Inflammatory macrophage (primary cell): ENCODE measurements at regions not wholly inside any gene's neighbourhood (a gene's known extent, or its start where the extent isn't known, plus 50 kb on each side); places are given as distances from the start of the nearest gene placed in this dataset.
"Not testable (repeated sequence)": the region's sequence is repeated elsewhere in the genome, so short reads cannot be mapped to it uniquely, and the experiment has no call there.

ENCODE experiments used
- DNase-seq, 2 donors: peaks; one replicate each; pipeline ENCODE4 v3.0.0-alpha.2; 2020 to 2022

DNA sequence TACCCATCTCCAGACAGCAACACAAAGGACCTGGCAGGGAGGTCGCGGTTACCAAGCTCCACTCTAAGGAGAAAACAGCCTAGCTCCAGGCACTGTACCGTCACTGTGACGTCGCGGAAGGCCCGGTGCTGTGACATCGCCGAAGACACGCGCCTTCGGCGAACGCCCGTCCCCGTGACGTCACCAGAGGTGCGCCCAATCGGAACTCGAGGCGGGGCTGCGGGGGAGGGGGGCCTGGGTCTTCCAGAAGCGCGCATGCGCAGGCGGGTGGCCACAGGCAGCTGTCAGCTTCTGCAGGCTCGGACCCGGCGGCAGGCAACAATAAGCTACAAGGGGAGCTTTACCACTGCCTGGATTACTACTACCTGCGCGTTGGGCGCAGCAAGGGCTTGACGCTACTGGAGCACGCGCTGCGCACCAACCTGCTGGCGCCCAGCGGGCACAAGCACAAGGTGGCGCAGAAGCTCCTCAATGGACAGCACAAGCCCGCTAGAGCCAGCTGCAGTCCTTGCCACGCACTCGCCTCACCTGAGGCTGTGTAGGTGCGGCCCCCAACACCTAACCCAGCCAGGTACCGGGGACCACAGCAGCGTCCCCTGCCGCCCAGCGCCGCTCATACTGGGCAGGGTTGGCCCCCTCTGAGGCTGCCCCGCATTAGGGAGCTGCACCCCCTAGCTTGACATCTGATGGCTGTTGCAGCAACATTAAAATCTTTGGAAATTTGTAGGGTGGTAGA lies 208.4 kb downstream of the TPST1 start:
- DNase-seq = peak; percentile 53 to 67

DNA sequence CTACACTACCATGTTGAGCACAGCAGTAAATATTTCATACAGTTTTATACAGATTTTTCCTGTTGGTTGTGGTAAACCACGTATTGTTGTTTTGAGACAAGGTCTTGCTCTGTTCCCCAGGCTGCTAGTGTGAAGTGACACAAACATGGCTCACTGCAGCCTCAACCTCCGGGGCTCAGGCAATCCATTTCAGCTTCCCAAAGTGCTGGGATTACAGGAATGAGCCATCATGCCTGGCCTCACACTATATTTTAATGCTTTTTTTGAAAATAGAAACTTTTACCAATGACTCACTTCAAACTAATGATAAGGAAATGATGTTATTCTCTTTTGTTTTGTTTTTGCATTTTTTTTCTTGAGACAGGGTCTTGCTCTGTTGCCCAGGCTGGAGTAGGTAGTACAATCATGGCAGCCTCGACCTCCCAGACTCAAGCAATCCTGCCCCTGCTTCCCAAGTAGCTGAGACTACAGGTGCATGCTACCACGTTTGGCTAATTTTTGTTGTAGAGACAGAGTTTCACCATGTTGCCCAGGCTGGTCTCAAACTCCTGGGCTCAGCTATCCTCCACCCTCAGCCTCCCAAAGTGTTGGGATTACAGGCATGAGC lies 210.6 kb downstream of the TPST1 start:
- DNase-seq = no peak

DNA sequence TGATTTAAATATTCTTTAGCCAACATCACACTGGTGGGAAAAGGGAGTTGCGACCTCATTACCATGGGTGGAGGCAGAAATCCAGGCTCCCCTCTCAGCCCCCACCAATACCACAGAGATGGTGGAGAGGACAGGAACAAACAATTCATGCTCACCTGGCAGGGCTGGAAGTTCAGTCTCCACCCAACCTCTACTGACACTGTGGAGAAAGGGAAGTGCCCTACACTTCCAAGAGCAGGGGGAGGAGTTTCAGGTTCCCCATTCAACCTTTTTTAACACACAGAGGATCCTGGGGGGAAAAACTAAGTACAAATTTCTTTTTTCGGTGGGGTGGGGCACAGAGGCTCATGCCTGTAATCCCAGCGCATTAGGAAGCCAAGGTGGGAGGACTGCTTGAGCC lies 210.1 kb upstream of the KCTD7 start:
- no peak for DNase-seq

DNA sequence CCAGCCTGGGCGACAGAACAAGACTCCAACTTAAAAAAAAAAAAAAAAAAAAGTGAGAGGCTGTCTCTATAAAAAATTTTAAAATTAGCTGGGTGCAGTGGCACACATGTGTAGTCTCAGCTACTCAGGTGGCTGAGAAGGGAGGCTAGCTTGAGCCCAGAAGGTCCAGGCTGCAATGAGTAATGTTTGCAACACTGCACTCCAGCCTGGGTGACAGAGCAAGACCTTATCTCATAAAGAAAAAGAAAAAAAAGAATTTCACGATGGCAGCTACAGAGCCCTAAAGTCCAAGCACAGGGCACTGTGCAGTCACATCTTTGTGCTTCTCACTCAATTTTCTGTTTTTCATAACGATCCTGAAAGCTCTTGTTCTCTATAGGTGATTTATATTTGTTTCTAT lies 209.5 kb upstream of the KCTD7 start:
- no peak for DNase-seq

DNA sequence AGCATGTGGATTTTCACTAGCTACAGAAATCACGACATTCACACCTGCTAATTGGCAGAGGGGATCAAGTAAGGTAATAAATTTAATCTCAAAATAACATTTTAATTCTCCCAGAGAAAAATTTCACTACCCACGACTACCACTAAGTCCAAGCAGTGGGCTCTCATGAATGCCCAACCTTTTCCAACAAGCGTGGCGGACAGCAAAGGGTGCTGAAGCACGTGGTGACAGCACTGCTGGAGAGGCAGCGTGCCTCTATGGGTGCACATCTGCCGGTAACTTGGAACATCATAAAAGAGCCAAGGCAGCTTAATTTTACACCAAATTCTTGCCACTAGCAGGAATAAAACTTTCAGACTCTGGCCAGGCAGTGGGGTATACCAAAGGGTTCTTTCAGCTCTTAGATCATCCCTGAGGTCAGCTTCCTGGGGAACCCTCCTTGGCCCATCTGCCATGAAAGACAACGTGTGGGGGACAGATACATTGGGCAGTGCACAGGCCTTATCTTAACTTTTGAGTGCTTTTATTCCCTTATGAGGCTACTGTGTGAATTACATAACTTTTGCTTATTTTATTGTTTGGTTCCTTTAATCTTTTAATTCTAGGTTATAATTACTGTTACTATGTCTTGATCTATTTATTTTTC lies 206.7 kb upstream of the KCTD7 start:
- DNase-seq = no peak

DNA sequence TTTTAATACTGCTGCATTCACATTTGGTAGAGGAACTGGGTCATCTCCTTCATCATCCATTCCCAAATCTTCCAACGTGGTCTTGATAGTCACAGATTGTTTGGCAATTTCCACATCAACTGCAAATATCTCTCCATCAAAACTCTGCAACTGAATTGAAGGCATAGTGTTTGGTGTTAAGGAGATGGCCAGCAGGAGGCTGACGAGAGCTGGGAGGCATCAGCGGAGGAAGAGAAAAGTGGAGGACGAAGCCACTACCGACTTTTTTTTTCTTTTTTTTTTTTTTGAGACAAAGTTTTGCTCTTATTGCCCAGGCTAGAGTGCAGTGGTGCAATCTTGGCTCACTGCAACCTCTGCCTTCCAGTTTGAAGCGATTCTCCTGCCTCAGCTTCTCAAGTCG lies 205.0 kb upstream of the KCTD7 start:
- DNase-seq = no peak

DNA sequence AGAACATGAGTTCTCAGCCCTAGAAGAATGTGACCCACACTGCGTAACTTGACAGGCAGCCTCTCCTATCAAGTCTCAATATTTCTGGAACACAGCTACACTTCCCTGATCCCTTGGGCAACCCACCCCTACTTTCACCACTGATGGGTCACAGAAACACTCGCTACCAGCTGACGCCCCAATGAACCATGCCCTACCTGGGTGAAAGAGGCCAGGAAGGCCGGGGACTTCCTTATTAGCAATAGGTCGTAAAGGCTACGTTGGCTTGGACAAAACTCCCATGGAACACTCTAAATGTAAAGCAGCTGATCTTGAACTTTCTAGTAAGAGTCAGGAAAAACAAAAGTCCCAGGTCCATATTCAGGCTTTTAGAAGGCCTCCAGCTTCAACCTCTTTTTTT lies 202.3 kb upstream of the KCTD7 start:
- DNase-seq = no peak

DNA sequence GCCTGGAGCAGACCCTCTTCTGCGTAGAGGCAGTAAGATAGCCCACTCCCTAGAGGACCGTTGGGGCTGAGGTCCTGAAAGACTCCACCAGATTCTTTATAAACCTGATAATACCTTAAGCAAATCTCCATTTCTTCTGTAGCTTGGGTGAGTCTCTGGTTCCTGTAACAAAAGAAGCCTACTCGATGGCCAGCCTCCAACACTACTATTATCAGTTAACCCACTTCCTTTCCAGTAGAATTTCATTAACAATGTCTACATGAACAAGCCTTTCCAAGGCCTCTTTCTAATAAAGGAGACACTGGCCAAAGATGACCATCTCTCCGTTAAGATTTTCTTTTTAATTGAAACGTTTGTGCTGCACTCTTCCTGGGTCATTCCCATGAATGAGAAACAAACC lies 201.7 kb upstream of the KCTD7 start:
- no peak for DNase-seq

DNA sequence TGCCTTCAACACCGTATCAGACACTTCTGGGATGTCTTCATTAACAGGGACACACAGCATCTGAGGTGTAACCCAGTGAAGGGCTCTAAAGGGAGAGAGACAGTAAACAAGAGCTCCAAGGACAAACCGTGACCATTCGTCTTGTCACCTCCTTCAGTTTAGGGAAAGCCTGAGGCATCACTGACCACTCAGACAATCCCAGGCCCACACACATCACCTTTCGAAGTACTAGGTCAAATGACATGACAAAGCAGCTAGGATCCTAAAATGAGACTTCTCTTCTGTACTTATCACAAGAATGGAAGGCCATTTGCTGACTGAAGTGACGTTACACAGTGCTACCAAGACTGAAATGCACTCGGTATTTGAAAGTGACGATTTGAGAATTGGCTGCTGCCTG lies 200.7 kb upstream of the KCTD7 start:
- DNase-seq = no peak

DNA sequence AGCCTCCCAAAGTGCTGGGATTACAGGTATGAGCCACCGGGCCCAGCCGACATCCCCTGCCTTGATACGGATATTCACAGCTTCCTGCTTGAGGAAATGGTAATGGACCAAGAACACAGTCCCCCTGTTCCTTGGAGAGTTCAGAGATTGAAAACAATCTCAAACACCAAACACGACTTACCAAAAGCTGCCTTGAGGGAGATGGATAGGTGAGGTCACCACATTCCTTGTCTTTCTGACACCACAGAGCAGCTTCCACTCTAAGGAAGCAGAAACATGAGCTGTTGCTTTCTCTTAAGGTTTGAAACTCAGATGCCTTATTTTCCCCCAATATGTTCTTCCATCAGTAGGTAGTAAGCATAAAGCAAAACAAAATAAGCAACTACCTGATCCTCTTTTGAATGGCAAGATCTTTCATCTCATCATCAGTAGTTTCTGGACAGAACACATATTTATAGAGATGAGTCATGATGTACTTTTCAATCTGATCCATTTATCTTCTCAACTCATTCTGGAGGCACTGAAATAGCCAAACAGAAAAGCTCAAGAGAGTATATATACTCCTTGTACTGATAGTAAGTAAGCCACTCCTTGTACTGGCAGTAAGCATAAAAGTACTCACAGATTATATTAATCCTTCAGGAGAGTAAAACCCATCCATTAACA lies 199.1 kb upstream of the KCTD7 start:
- no peak for DNase-seq

DNA sequence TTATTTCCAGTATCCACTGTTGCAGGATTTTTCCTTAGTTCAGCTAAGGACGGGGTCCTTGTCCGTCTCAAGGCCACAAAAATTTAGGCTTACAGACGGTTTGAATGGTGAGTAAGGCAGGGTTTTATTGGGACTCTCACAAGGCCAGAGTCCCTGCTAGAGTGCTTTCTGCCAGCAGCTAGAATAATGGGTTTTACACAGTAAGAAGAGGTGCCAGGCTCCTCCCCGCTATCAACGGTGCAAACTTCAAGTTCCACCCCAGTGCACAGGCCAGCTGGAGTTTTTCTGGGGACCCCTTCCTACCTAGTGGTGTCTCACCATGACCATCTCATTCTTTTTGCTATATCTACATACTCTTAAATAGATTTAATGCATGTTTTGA lies 198.5 kb upstream of the KCTD7 start:
- DNase-seq = no peak

DNA sequence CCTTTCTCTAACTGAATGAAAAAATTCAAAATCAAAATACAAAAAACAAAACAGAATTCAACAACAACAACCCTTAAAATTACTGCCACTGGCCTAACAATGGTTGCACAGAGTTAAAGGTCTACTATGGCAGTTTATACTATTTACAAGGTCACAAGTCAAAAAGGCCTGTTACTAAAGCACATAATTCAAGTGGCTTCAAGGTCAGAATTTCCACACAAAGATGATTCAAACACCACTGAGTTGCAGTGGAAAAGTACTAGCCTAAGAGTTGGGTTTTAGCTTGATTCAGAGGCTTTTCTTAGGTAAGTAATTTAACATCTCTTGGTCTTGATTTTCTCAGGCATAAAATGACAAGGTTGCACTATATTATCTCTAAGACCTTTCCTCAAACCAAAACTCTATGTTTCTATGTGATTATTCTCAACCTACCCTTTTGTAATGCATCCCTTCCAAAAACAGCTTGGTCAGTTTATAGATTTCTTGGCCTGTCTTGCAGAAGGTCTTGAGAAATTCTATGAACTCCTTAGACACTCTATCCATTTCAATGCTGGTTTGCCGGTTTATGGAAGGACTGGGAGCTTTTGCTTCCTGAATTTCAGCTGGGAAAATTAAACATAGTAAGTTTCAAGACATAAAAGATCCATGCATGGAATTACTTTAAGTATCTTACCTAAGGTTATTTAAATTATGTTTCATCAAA lies 189.8 kb upstream of the KCTD7 start:
- DNase-seq = not testable (repeated sequence)

DNA sequence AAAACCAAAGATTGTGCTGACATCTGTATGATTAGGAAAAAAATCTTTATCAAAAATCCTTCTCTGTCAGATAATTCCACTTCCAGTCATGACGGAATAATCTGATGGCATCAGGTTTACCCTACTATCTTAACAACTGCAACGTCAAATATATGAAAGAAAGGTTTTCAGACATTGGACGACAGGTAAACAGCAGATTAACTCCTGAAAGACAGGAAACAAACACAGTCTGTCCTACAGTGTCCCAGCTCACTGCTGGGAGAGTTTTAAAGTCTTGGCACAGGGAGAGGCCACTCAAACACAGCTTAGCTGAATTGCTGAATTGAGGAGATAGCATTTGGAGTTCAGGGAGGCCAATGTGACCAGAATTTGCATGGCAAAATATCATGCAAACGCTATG lies 186.3 kb upstream of the KCTD7 start:
- no peak for DNase-seq

DNA sequence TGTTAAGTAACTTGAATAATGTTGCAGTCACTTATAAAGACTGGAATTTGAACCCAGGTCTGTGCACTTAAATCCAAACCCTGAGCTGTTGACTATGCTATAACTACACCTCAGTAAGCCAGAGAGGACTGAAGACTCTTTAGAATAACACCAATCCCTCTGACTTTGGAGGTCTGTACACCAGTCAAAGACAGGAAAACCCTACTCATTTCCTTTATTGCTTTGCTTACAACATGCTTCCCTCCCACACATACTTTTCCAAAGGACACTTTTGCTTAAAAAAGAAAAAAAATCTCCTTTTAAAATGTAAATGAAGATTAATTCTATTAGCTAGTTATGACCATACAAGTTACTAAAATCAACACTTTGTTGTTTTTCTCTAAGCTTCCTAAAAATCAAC lies 184.7 kb upstream of the KCTD7 start:
- DNase-seq = peak; percentile 34 to 54

DNA sequence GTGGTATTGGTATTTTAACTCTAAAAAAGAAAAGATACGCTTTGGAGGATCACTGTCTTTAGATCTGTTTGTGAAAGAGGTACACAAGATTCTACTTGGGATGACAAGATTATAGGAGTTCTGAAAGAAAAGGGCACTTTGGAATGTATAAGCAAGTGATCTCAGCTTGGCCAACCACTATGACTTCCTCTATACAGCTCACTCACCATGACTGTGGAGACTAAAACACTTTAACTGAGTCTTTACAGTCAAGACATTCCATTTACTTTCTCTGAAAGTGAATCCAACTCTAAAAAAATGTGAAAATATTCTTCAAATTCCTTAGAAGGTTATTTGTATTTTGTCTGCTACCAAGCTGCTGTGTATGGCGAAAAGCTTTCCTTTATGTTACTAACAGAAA lies 181.7 kb upstream of the KCTD7 start:
- not testable (repeated sequence) for DNase-seq

DNA sequence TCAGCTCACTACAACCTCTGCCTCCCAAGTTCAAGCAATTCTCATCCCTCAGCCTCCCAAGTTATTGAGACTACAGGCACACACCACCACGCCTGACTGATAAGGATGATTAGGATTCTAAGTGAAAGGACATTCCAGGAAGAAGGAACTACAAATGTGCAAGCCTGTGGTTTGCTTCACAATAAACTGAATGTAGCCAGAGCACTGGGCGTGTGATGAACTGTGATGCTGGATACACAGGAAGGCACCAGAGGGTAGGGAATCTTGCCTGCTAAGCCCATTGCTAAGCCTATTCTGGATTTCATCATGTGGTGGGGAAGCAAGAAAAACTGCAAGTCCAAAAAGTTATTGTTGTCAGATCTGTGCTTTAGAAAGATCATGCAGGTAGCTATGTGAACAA lies 177.9 kb upstream of the KCTD7 start:
- DNase-seq = not testable (repeated sequence)

DNA sequence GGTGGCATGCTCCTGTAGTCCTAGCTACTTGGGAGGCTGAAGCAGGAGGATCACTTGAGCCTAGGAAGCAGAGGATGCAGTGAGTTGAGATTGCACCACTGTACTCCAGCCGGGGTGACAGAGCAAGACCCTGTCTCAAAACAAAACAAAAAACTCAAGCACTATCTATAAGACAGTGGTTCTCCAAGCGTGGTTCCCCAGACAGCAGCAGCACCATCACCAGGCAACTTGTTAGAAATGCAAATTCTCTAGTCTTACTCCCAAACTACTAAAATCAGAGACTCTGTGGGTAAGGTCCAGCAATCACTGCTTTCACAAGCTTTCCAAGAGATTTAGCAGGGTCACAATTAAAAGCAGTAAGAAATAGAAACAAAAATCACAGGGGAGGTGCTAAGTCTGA lies 177.0 kb upstream of the KCTD7 start:
- not testable (repeated sequence) for DNase-seq

DNA sequence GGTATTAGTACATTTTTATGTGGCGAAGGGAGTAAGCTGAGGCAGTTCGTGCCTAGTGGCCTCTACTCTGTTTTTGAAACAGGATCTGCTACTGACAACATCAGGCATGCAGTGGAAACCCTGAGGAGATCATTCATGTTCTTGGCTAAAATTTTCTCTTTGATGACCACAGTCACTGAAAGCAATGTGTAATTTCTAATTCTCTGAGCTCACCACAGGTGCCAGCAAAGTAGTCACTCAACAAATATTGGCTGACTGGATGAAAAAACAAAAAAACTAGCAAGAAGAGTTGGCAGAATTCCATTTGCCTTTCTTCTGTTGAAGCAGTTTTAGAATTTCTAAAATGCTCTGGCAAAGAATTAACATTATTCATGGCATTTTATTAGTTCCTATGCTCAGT lies 176.5 kb upstream of the KCTD7 start:
- DNase-seq = no peak

DNA sequence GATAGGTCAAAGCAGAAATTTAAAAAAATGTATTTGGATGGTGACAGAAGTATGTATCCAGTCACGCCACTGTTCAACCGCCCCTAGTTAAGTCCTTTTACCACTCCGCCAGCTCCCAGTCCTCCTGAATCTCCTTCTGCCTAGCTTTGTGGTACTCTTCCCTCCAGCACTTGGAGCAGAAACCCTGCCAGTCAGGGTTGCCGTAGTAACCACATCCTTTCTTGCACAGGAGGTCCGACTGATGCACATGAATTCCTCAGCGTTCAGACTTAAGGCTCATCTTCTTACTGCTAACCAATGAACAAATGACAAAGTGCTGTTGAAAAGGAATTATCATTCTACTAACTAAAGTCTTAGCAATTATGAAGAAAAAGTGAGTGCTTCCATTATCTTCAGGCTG lies 175.3 kb upstream of the KCTD7 start:
- DNase-seq = no peak

DNA sequence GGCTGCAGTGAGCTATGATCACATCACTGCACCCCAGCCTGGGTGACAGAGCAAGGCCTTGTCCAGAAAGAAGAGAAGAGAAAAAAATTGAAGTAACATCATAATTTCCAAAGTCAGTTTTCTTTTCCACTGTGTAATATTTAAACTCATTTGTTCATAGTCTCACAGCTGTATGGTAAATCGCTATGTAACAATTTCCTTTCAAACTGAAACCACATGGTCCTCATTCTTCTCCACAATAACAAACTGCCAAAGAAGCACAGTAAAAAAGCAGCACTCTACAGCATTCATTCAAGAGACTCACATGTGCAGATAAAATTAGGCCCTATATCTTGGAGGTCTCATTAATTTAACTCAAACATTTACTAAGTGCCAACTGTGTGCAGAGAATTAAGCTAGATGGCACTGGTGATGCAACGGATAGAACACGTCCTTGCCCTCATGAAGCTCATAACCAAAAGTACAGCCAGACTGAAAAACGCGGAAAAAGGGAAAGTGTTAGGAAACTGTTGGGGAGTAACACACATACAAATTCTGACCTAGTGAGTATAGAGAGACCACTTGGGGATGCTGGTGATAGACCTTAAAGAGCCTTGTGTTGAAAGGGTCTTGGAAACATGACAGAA lies 174.0 kb upstream of the KCTD7 start:
- peak in 1 of 2 donors; percentile 17 for DNase-seq

DNA sequence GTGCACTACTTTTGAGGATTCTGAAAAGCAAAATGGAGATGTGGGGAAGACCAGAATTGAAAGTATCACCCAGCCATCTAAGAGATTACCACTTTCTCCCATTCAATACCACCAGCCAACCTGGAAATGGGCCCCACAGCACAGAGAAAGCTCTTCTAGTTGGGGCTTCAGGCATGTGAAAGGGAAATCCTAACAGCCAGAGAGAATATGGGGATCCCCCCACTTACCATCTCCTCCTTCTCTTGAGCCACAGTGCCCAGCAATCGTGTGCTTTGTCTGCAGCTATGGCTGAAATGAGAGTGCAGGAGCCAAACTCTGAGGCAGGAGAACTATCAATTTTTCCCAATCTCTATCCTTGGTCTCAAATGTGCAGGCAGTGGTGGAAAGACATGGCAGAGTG lies 173.2 kb upstream of the KCTD7 start:
- DNase-seq = not testable (repeated sequence)

DNA sequence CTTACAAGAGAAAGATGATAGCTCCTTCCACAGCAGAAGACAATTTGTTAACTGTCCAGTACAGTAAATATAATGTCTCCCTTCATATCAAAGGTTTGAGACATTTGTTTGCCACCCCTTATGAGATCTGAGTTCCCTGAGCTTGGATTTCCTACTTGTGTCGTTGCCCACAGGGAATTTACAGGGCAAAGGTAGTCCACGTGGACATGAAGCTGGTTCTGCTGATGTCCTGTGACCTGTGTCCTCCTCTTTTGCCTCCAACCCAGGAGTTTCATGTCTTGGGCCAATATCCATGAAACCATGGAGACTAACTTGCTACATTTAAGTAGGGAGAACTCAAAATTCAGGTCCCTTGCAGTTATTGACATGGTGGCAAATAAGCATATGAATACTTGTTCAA lies 172.2 kb upstream of the KCTD7 start:
- not testable (repeated sequence) for DNase-seq

DNA sequence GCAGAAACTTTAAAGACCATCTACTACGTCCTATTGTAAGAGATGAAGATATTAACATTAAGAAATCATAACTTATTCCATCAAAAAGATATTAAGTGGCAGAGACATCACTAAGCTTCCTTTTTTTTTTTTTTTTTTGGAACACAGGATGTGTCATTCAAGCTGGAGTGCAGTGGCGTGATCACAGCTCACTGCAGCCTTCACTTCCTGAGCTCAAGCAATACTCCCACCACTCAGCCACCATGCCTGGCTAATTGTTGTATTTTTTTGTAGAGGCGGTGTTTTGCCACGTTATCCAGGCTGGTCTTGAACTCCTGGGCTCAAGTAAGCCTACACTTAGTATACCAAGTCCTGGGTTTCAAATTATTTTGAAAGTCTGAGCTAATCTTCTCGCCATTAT lies 169.7 kb upstream of the KCTD7 start:
- peak; percentile 55 to 68 for DNase-seq
